SK-N-SH treated with all-trans-retinoic acid at 6 μM for 48 hours (cell line): ENCODE measurements at regions not wholly inside any gene's neighbourhood (a gene's known extent, or its start where the extent isn't known, plus 50 kb on each side); places are given as distances from the start of the nearest gene placed in this dataset.

Source experiments
- ATAC-seq: fragments of 200-7000 bp; cut with Tn5 transposase; 3 replicates; pipeline ENCODE4 v1.9.1; 2020; ENCODE audit warnings: mild to moderate bottlenecking, moderate library complexity
- ARNTL ChIP-seq: fragments of 450-650 bp; formaldehyde crosslinking; IDR thresholded peaks from 2 replicates; pipeline ENCODE4 v1.5.0; 2020; ENCODE audit warnings: low read depth, mild to moderate bottlenecking, moderate library complexity, borderline replicate concordance
- BACH2 ChIP-seq: fragments of 250-450 bp; sonication (Bioruptor Pico); IDR thresholded peaks from 2 replicates; pipeline ENCODE4 v1.9.0; 2021; ENCODE audit warnings: mild to moderate bottlenecking, borderline replicate concordance
- ESRRG ChIP-seq: fragments of 250-450 bp; sonication (Bioruptor Pico); IDR thresholded peaks from 2 replicates; pipeline ENCODE4 v1.6.1; 2021; ENCODE audit warnings: mild to moderate bottlenecking
- GLIS3 ChIP-seq: fragments of 250-450 bp; sonication (Bioruptor Pico); IDR thresholded peaks from 2 replicates; pipeline ENCODE4 v1.5.0; 2020; ENCODE audit warnings: mild to moderate bottlenecking, moderate library complexity
- OSR1 ChIP-seq: fragments of 250-450 bp; sonication (Bioruptor Pico); IDR thresholded peaks from 2 replicates; pipeline ENCODE4 v1.8.0; 2022; ENCODE audit warnings: moderate library complexity, mild to moderate bottlenecking, inconsistent platforms
- POU6F1 ChIP-seq: fragments of 250-450 bp; sonication (Bioruptor Pico); IDR thresholded peaks from 2 replicates; pipeline ENCODE4 v1.8.0; 2021; ENCODE audit warnings: low read depth, mild to moderate bottlenecking, moderate library complexity, borderline replicate concordance
- PPARA ChIP-seq: fragments of 250-450 bp; sonication (Bioruptor Pico); IDR thresholded peaks from 2 replicates; pipeline ENCODE4 v1.5.0; 2020; ENCODE audit warnings: mild to moderate bottlenecking, borderline replicate concordance
- RARB ChIP-seq: fragments of 250-450 bp; sonication (Bioruptor Pico); IDR thresholded peaks from 2 replicates; pipeline ENCODE4 v1.8.0; 2021; ENCODE audit warnings: mild to moderate bottlenecking, moderate library complexity
- SNAI2 ChIP-seq: fragments of 250-450 bp; sonication (Bioruptor Pico); IDR thresholded peaks from 2 replicates; pipeline ENCODE4 v1.5.0; 2020; ENCODE audit warnings: mild to moderate bottlenecking, moderate library complexity
- TCF4 ChIP-seq: fragments of 250-450 bp; sonication (Bioruptor Pico); IDR thresholded peaks from 2 replicates; pipeline ENCODE4 v1.8.0; 2021; ENCODE audit warnings: mild to moderate bottlenecking, moderate library complexity, borderline replicate concordance
- TOX ChIP-seq: fragments of 250-450 bp; sonication (Bioruptor Pico); IDR thresholded peaks from 2 replicates; pipeline ENCODE4 v1.8.0; 2021; ENCODE audit warnings: mild to moderate bottlenecking, moderate library complexity, borderline replicate concordance
- TSHZ2 ChIP-seq: fragments of 250-450 bp; sonication (Bioruptor Pico); IDR thresholded peaks from 2 replicates; pipeline ENCODE4 v1.5.0; 2020; ENCODE audit warnings: mild to moderate bottlenecking, moderate library complexity
- ZC3H10 ChIP-seq: fragments of 250-450 bp; sonication (Bioruptor Pico); IDR thresholded peaks from 2 replicates; pipeline ENCODE4 v1.5.1; 2021; ENCODE audit warnings: mild to moderate bottlenecking, moderate library complexity
- ZFP30 ChIP-seq: fragments of 450-650 bp; formaldehyde crosslinking; IDR thresholded peaks from 2 replicates; pipeline ENCODE4 v1.5.0; 2022; ENCODE audit warnings: mild to moderate bottlenecking, moderate library complexity
- ZNF565 ChIP-seq: fragments of 450-650 bp; formaldehyde crosslinking; conservative IDR thresholded peaks from 2 replicates; pipeline ENCODE4 v1.5.0; 2020; ENCODE audit warnings: low read depth, mild to moderate bottlenecking, moderate library complexity
- ZNF70 ChIP-seq: fragments of 450-650 bp; formaldehyde crosslinking; IDR thresholded peaks from 2 replicates; pipeline ENCODE4 v1.5.0; 2020; ENCODE audit warnings: mild to moderate bottlenecking, moderate library complexity
- ZNF8 ChIP-seq: fragments of 450-650 bp; formaldehyde crosslinking; IDR thresholded peaks from 2 replicates; pipeline ENCODE4 v1.5.0; 2020; ENCODE audit warnings: mild to moderate bottlenecking, moderate library complexity
- TF ChIP-seq, protein P1 (sequence below): fragments of 250-450 bp; sonication (Bioruptor Pico); IDR thresholded peaks from 2 replicates; pipeline ENCODE4 v1.8.0; 2020; ENCODE audit warnings: mild to moderate bottlenecking, moderate library complexity, borderline replicate concordance
- TF ChIP-seq, protein P2 (sequence below): fragments of 250-450 bp; sonication (Bioruptor Pico); IDR thresholded peaks from 2 replicates; pipeline ENCODE4 v1.5.1; 2021; ENCODE audit warnings: mild to moderate bottlenecking, moderate library complexity

GRCh38 chr6:44598679-44599078 lies 211.2 kb downstream of the CDC5L start:
- TF ChIP-seq, protein P1, sequence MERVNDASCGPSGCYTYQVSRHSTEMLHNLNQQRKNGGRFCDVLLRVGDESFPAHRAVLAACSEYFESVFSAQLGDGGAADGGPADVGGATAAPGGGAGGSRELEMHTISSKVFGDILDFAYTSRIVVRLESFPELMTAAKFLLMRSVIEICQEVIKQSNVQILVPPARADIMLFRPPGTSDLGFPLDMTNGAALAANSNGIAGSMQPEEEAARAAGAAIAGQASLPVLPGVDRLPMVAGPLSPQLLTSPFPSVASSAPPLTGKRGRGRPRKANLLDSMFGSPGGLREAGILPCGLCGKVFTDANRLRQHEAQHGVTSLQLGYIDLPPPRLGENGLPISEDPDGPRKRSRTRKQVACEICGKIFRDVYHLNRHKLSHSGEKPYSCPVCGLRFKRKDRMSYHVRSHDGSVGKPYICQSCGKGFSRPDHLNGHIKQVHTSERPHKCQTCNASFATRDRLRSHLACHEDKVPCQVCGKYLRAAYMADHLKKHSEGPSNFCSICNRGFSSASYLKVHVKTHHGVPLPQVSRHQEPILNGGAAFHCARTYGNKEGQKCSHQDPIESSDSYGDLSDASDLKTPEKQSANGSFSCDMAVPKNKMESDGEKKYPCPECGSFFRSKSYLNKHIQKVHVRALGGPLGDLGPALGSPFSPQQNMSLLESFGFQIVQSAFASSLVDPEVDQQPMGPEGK (CRISPR knock-in tag) = no peak
- TF ChIP-seq PPARA (CRISPR knock-in tag) = no peak
- TF ChIP-seq RARB (CRISPR knock-in tag) = no peak
- TF ChIP-seq GLIS3 (CRISPR knock-in tag) = no peak
- no peak for TF ChIP-seq BACH2 (CRISPR knock-in tag)
- TF ChIP-seq ZFP30 (CRISPR knock-in tag) = no peak
- TF ChIP-seq ZNF565 = no peak
- no peak for TF ChIP-seq TSHZ2
- no peak for TF ChIP-seq SNAI2 (CRISPR knock-in tag)
- no peak for TF ChIP-seq ZC3H10 (CRISPR knock-in tag)
- TF ChIP-seq ZNF8 (CRISPR knock-in tag) = no peak
- TF ChIP-seq TCF4 = no peak
- TF ChIP-seq, all 23 proteins: peak for 0
- ATAC-seq = no peak

DNA sequence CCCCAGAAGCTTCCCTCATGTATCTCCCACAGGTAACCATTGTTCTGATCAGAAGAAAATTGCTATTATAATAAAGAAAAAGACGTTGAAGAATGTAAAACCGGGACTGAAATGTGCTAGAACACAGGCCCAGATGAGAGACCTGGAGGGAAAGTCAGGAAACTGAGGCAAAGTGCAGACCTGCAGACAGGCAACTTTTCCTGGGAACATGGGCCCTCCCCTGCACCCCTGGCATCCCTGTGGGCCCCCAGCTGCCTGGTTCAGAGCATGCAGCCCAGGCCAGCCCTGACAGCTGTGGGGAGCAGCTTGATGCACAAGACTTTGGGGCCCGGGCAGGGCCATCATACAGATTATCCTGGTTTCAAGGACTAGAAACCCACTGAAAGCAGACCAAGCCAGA lies 212.2 kb downstream of the CDC5L start:
- TF ChIP-seq POU6F1 (CRISPR knock-in tag) = no peak
- ATAC-seq = no peak

GRCh38 chr6:44603044-44603686 lies 215.7 kb downstream of the CDC5L start:
- no peak for ATAC-seq
- no peak for TF ChIP-seq TCF4
- TF ChIP-seq SNAI2 (CRISPR knock-in tag) = no peak
- TF ChIP-seq, protein P2, sequence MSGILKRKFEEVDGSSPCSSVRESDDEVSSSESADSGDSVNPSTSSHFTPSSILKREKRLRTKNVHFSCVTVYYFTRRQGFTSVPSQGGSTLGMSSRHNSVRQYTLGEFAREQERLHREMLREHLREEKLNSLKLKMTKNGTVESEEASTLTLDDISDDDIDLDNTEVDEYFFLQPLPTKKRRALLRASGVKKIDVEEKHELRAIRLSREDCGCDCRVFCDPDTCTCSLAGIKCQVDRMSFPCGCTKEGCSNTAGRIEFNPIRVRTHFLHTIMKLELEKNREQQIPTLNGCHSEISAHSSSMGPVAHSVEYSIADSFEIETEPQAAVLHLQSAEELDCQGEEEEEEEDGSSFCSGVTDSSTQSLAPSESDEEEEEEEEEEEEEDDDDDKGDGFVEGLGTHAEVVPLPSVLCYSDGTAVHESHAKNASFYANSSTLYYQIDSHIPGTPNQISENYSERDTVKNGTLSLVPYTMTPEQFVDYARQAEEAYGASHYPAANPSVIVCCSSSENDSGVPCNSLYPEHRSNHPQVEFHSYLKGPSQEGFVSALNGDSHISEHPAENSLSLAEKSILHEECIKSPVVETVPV = no peak
- TF ChIP-seq ARNTL = no peak
- TF ChIP-seq GLIS3 (CRISPR knock-in tag) = no peak
- TF ChIP-seq OSR1 (CRISPR knock-in tag) = no peak
- no peak for TF ChIP-seq TOX

- no peak for ATAC-seq
- TF ChIP-seq SNAI2 (CRISPR knock-in tag) (no peak), BACH2 (CRISPR knock-in tag) (no peak), ZNF8 (CRISPR knock-in tag) (no peak), ZNF70 (no peak), TOX (no peak), ESRRG (CRISPR knock-in tag) (no peak), TSHZ2 (no peak), TCF4 (no peak), ZFP30 (CRISPR knock-in tag) (no peak), PPARA (CRISPR knock-in tag) (no peak)
- TF ChIP-seq, protein P2 = no peak
- TF ChIP-seq, protein P1 (CRISPR knock-in tag) = no peak
Observed at GRCh38 chr6:44606504-44606903, 219.0 kb downstream of the CDC5L start.
